Muscle of leg (tissue), 3 donors: ENCODE measurements at regions not wholly inside any gene's neighbourhood (a gene's known extent, or its start where the extent isn't known, plus 50 kb on each side); places are given as distances from the start of the nearest gene placed in this dataset.

Experiments
- DNase-seq: peaks from one replicate; pipeline ENCODE4 v3.0.0; 2013
- H3K27ac ChIP-seq: one replicate; pipeline ENCODE4 v1.5.1; 2013; ENCODE audit warnings: mild to moderate bottlenecking, low read length, control low read depth
- H3K27me3 ChIP-seq: one replicate; pipeline ENCODE4 v1.6.1; 2013; ENCODE audit warnings: low read length; ENCODE audit not compliant: control insufficient read depth, insufficient read depth
- H3K36me3 ChIP-seq: one replicate; pipeline ENCODE4 v1.6.1; 2013; ENCODE audit warnings: low read length; ENCODE audit not compliant: control insufficient read depth, insufficient read depth
- H3K4me1 ChIP-seq: one replicate; pipeline ENCODE4 v1.6.1; 2013; ENCODE audit warnings: low read length; ENCODE audit not compliant: control insufficient read depth, insufficient read depth
- H3K4me3 ChIP-seq: one replicate; pipeline ENCODE4 v1.5.1; 2013; ENCODE audit warnings: low read length, control low read depth
- H3K9me3 ChIP-seq: replicated peaks from 2 replicates; pipeline ENCODE4 v1.6.1; 2013; ENCODE audit warnings: low read depth, low read length; ENCODE audit not compliant: control insufficient read depth
- WGBS: methylation state at CpG from one replicate; pipeline ENCODE4 v1.1.5; 2013; ENCODE audit warnings: missing lambda C conversion rate; ENCODE audit not compliant: insufficient coverage; 5-methylcytosine and 5-hydroxymethylcytosine counted together

- no peak for DNase-seq
- H3K36me3 ChIP-seq: no peaks in the 10 kb centered on the region
- 62% methylated on average over 2 of the region's 2 CpGs for WGBS
- H3K4me1 ChIP-seq: no peaks in the 10 kb centered on the region
- H3K4me3 ChIP-seq: no peak overlapping the region
- no peaks in the 10 kb centered on the region for H3K9me3 ChIP-seq
- no peak overlapping the region for H3K27ac ChIP-seq
- no peaks in the 10 kb centered on the region for H3K27me3 ChIP-seq
Observed at GRCh38 chr5:39902626-39903025, 477.8 kb upstream of the DAB2 start.

GRCh38 chr5:39898731-39899130 lies 474.0 kb upstream of the DAB2 start:
- no CpG with 5 or more reads among the region's 1 CpG for WGBS
- no peak overlapping the region for H3K27ac ChIP-seq
- no peaks in the 10 kb centered on the region for H3K4me1 ChIP-seq
- no peak overlapping the region for H3K4me3 ChIP-seq
- H3K9me3 ChIP-seq: no peaks in the 10 kb centered on the region
- H3K27me3 ChIP-seq: no peaks in the 10 kb centered on the region
- DNase-seq: no peak
- H3K36me3 ChIP-seq: no peaks in the 10 kb centered on the region

- WGBS: no CpG with 5 or more reads among the region's 5 CpGs
Observed at GRCh38 chr5:39896706-39897105, 471.9 kb upstream of the DAB2 start.

GRCh38 chr5:39896104-39896503 lies 471.3 kb upstream of the DAB2 start:
- Histone ChIP-seq H3K36me3 (no peaks in the 10 kb centered on the region), H3K9me3 (no peaks in the 10 kb centered on the region), H3K27ac (no peak overlapping the region), H3K4me1 (no peaks in the 10 kb centered on the region), H3K4me3 (no peak overlapping the region), H3K27me3 (no peaks in the 10 kb centered on the region)
- DNase-seq: no peak
- 67% methylated on average over 1 of the region's 3 CpGs for WGBS

More at GRCh38 chr5:39896706-39897105, 471.9 kb upstream of the DAB2 start:
- no peaks in the 10 kb centered on the region for H3K27me3 ChIP-seq
- H3K36me3 ChIP-seq: no peaks in the 10 kb centered on the region
- H3K4me3 ChIP-seq: no peak overlapping the region
- no peaks in the 10 kb centered on the region for H3K9me3 ChIP-seq
- no peak for DNase-seq
- no peaks in the 10 kb centered on the region for H3K4me1 ChIP-seq
- no peak overlapping the region for H3K27ac ChIP-seq

GRCh38 chr5:39892708-39893107 lies 467.9 kb upstream of the DAB2 start:
- Histone ChIP-seq H3K36me3 (no peaks in the 10 kb centered on the region), H3K4me1 (no peaks in the 10 kb centered on the region), H3K9me3 (no peaks in the 10 kb centered on the region), H3K27me3 (no peaks in the 10 kb centered on the region), H3K27ac (no peak overlapping the region), H3K4me3 (no peak overlapping the region)
- no peak for DNase-seq
- WGBS: no CpG with 5 or more reads among the region's 1 CpG

GRCh38 chr5:39891376-39891775 lies 466.6 kb upstream of the DAB2 start:
- Histone ChIP-seq H3K27me3 (no peaks in the 10 kb centered on the region), H3K36me3 (no peaks in the 10 kb centered on the region), H3K4me1 (no peaks in the 10 kb centered on the region), H3K4me3 (no peak overlapping the region), H3K27ac (no peak overlapping the region), H3K9me3 (no peaks in the 10 kb centered on the region)
- WGBS: no CpG with 5 or more reads among the region's 2 CpGs
- peak; percentile 18 for DNase-seq

- H3K27ac ChIP-seq: no peak overlapping the region
- H3K9me3 ChIP-seq: no peaks in the 10 kb centered on the region
- no peaks in the 10 kb centered on the region for H3K4me1 ChIP-seq
- H3K4me3 ChIP-seq: no peak overlapping the region
- H3K36me3 ChIP-seq: no peaks in the 10 kb centered on the region
- DNase-seq: no peak
- no peaks in the 10 kb centered on the region for H3K27me3 ChIP-seq
Observed at GRCh38 chr5:39880985-39881384, 456.2 kb upstream of the DAB2 start.

GRCh38 chr5:39877479-39877878 lies 452.7 kb upstream of the DAB2 start:
- no CpG with 5 or more reads among the region's 3 CpGs for WGBS
- H3K27ac ChIP-seq: no peak overlapping the region

GRCh38 chr5:39876146-39876545 lies 451.4 kb upstream of the DAB2 start:
- H3K4me3 ChIP-seq: no peak overlapping the region
- no peaks in the 10 kb centered on the region for H3K9me3 ChIP-seq
- no peak for DNase-seq
- H3K4me1 ChIP-seq: no peaks in the 10 kb centered on the region
- no CpG with 5 or more reads among the region's 1 CpG for WGBS
- no peak overlapping the region for H3K27ac ChIP-seq
- no peaks in the 10 kb centered on the region for H3K36me3 ChIP-seq
- H3K27me3 ChIP-seq: no peaks in the 10 kb centered on the region

More at GRCh38 chr5:39877479-39877878, 452.7 kb upstream of the DAB2 start:
- Histone ChIP-seq H3K36me3 (no peaks in the 10 kb centered on the region), H3K9me3 (no peaks in the 10 kb centered on the region), H3K27me3 (no peaks in the 10 kb centered on the region), H3K4me1 (no peaks in the 10 kb centered on the region), H3K4me3 (no peak overlapping the region)
- no peak for DNase-seq

GRCh38 chr5:39870137-39870536 lies 445.4 kb upstream of the DAB2 start:
- H3K36me3 ChIP-seq: no peaks in the 10 kb centered on the region
- DNase-seq: no peak
- no peak overlapping the region for H3K27ac ChIP-seq
- H3K9me3 ChIP-seq: no peaks in the 10 kb centered on the region
- no peaks in the 10 kb centered on the region for H3K27me3 ChIP-seq
- no peaks in the 10 kb centered on the region for H3K4me1 ChIP-seq
- H3K4me3 ChIP-seq: no peak overlapping the region

- H3K27me3 ChIP-seq: no peaks in the 10 kb centered on the region
- WGBS: no CpG with 5 or more reads among the region's 1 CpG
- H3K9me3 ChIP-seq: no peaks in the 10 kb centered on the region
- H3K36me3 ChIP-seq: no peaks in the 10 kb centered on the region
- H3K27ac ChIP-seq: no peak overlapping the region
- no peak for DNase-seq
- no peak overlapping the region for H3K4me3 ChIP-seq
- H3K4me1 ChIP-seq: no peaks in the 10 kb centered on the region
Observed at GRCh38 chr5:39869396-39869795, 444.6 kb upstream of the DAB2 start.
